ENCODE measurements at regions not wholly inside any gene's neighbourhood (a gene's known extent, or its start where the extent isn't known, plus 50 kb on each side); places are given as distances from the start of the nearest gene placed in this dataset.
A peak's percentile ranks its signal among the peaks of the same experiment; 100 is the strongest.

- DNase-seq = no peak
These were observed 132.0 kb upstream of the WWC1 start for GRCh38 chr5:168159425-168159824.

- DNase-seq = no peak
These were observed 129.0 kb upstream of the WWC1 start for GRCh38 chr5:168162464-168162863.

- no peak for DNase-seq
These were observed 127.5 kb upstream of the WWC1 start for GRCh38 chr5:168163966-168164365.

DNA sequence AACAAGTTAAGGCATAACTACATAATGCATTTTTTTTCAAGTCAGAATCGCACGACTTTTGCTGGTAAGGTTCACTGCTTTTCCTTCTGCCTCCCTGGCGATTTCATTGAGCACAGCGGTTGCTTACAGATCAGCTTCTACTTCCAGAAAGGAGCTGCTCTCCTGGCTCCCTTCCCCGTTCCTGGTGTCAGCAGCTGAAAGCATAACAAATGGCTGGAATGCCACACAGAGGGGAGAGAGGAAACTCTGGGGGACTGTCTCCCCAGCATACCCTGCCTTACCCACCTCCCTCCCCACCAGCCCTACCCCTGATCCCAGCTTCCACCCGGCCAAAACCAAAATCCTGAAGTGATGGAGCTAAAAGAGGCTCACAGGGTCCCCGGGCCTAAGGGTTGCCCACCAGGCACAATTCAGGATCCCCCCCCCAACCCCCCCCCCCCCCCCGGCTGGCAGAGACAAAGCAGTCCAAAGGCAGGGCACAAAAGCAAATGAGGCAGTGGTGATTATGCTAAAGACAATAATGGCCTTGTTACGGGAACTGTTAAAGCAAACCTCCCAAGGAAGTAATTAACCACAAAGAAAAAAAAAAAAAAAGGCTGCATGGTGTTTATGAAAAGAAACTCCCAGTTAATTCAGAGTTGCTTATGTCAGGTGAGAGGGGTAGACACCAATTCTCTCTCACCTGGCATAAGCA is 126.1 kb upstream of the WWC1 start:
- DNase-seq = peak; percentile 31

- no peak for DNase-seq
These were observed 125.5 kb upstream of the WWC1 start for GRCh38 chr5:168165977-168166376.

DNA sequence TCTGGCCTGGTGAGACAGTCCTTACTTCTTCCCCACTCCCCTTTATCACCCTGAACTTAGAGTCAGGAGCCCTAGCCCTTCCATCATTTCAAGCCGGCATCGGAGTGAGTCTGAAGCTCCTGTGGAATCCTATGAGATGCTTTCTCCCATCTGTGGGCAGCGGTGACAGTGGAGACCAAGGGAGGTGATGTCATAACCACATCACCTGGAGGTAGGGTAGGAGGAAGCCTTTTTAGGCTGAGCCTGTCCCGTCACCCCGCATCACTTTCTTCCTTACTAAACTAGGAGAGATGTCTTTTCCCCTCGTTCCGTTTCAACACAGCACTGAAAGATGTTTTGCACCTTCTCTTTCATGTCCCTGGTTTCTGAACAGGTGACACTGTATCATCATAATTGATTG is 124.1 kb upstream of the WWC1 start:
- DNase-seq = no peak

- DNase-seq = no peak
These were observed 122.3 kb upstream of the WWC1 start for GRCh38 chr5:168168978-168169698.

- DNase-seq = no peak
These were observed 121.7 kb upstream of the WWC1 start for GRCh38 chr5:168169791-168170190.

DNA sequence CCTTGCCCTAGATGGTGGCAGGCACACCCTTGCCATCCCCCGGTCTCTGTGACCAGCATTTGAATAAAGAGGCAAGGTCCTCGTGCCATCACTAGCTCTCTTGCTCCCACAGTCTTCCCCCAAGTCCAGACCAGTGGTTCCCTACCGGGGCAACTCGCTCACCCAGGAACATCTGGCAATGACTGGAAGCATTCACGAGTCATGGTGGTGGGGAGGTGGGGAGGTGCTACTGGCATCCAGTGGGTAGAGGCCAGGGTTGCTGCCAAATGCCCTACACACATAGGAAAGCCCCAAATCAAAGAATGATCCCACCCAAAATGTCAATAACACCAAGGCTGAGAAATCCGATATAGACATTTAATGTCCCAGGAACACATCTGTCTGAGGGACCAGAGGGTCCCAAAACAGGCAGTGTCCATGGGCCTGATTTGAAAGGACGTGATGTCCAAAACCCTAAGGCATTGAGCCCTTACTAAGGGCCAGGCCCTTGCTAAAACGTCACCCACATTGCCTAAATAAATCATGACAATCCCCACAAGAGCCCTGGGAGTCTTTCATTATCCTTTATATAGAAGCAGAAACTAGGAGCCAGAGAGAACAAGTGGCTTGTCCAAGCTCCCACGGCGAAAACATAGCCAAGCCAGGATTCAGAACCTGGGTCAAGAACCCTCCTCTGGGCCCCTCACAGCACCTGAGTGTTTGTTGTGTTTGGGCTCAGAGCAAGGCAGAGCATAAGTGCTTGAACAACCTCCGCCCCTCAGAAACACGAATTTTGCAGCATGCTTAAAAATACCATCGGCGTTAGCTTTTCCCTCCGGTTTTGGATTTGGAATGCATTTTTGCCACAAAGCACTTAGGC is 119.3 kb upstream of the WWC1 start:
- DNase-seq = no peak

- DNase-seq = peak; percentile 41
These were observed 118.7 kb upstream of the WWC1 start for GRCh38 chr5:168172760-168173223.

- DNase-seq = no peak
These were observed 117.1 kb upstream of the WWC1 start for GRCh38 chr5:168174376-168174775.

- DNase-seq = no peak
These were observed 115.2 kb upstream of the WWC1 start for GRCh38 chr5:168176251-168176650.

- DNase-seq = no peak
These were observed 114.5 kb upstream of the WWC1 start for GRCh38 chr5:168176941-168177340.

DNA sequence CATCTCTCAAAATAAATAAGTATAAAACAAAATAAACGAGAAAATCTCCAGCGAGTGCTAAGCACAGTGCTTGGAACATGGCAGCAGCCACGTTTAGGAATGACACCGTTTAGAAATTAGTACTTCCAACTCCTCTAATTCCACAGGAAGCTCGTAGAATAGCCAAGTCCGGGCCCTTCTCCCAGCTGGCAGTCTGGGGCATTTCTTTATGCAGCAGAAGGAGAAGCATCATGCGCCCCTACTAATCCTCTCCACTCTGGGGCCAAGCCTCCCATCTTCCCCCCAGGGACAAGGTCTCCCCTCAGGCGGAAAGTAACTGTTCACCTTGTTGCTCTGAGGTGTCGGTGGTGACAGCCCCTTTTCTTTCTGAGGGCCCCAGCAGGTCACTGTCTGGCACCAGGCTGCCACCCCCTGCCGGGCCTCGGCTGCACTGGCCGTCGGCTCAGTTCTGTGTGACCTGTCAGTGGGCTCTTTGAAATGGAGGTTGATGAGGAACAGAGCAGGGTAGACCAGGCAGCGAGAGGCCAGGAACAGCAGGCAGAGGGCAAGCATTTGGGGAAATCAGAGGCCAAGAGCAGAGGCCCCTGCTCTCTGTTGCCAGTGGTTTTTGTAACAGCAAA is 113.5 kb upstream of the WWC1 start:
- no peak for DNase-seq

- DNase-seq = no peak
These were observed 112.3 kb upstream of the WWC1 start for GRCh38 chr5:168179192-168179593.

DNA sequence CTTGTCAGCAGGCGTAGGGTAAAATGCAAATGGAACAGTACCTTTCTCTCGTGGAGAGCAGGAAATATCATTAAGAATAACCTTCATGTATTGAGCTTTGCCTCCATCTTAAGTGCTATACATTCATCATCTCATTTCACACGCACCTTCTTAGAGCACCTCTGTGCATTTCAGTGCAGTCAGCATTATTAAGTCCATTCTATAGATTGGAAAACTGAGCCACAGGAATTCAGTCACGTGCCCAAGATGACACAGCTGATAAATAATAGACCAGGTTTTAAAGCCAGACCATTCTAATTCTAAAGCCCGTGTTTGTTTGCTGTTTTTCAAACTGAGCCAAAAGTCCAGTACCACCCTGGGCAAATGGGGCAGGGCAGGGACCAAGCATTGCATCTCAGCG is 109.2 kb upstream of the WWC1 start:
- no peak for DNase-seq

DNA sequence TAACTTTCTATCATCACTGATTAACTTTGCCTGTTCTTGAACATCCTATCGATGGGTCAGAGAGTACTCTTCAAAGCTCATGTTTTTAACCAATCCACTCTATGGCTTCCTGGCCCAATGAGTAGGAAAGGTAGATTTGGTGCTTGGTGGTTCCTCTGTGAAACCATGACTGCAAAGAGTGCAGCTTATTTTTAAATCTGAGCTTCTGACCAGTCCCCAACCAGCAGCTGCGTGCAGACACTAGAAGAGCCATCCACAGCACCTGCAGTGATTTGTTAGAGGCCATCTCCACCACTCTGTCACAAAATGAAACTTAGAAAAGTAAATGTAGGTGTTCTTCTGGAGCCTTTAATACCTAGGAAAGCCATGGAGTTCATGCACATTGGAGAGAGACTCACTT is 107.3 kb upstream of the WWC1 start:
- no peak for DNase-seq

- DNase-seq = no peak
These were observed 105.0 kb upstream of the WWC1 start for GRCh38 chr5:168186289-168187074.

DNA sequence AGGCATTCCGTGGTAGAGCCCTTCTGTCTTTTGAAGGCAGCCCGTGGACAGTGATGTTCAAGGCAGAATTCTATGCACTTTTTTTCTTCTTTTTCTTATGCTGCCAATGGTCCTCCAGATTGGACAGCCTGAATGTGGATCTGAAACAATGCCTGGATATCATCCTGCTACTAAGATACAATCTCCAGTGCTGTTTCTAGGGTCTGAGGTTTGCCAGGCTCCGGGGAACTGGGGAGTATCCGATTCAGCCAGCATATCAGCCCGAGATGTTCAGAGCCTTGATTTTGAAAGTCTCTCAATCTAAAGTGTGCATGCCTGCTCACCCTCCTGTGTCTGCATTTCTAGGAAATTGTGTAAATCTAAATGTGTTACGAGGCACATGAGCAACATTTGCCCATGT is 103.8 kb upstream of the WWC1 start:
- DNase-seq = no peak

- no peak for DNase-seq
These were observed 103.3 kb upstream of the WWC1 start for GRCh38 chr5:168188182-168188581.

- no peak for DNase-seq
These were observed 99.3 kb upstream of the WWC1 start for GRCh38 chr5:168192120-168192519.

Data from muscle of arm (tissue), 1 donor.